ENCODE measurements at regions not wholly inside any gene's neighbourhood (a gene's known extent, or its start where the extent isn't known, plus 50 kb on each side); places are given as distances from the start of the nearest gene placed in this dataset.

DNA sequence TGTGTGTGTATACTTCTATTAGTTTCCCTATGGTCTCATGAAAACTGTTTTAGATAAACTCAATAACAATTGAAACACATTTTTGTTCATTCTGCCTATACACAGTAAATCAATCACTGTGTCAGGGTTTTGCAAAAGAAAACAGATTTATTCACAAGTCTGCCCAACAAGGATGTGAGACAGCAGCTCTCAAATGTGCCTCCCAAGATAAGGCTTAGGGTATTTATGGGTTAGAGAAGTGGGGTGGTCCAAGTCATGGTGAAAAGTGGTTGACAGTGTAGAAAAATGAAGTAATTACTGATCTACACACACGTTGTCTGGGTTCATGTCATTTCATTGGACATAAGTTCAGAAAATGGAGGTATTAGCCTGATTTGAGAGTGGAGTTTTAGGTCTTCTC, 844.6 kb downstream of the SLITRK6 start:
- DNase-seq (no peak), ATAC-seq (no peak)
- Histone ChIP-seq H3K36me3 (no peaks in the 10 kb centered on the region), H3K4me3 (no peak overlapping the region), H3K4me1 (no peaks in the 10 kb centered on the region), H3K9me3 (peaks cover 0 to 3% (median 0%) of the 10 kb centered on the region in 11 donors), H3K27me3 (no peaks in the 10 kb centered on the region), H3K27ac (no peak overlapping the region)
- TF ChIP-seq, protein P1, sequence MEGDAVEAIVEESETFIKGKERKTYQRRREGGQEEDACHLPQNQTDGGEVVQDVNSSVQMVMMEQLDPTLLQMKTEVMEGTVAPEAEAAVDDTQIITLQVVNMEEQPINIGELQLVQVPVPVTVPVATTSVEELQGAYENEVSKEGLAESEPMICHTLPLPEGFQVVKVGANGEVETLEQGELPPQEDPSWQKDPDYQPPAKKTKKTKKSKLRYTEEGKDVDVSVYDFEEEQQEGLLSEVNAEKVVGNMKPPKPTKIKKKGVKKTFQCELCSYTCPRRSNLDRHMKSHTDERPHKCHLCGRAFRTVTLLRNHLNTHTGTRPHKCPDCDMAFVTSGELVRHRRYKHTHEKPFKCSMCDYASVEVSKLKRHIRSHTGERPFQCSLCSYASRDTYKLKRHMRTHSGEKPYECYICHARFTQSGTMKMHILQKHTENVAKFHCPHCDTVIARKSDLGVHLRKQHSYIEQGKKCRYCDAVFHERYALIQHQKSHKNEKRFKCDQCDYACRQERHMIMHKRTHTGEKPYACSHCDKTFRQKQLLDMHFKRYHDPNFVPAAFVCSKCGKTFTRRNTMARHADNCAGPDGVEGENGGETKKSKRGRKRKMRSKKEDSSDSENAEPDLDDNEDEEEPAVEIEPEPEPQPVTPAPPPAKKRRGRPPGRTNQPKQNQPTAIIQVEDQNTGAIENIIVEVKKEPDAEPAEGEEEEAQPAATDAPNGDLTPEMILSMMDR (IDR thresholded peaks at IDR 0.05), result no peak
- intact Hi-C loops (cut with DNase I), result no loop called here
- WGBS, 2 donors, result 54 to 65% methylated on average over 1 of the region's 1 CpG

DNA sequence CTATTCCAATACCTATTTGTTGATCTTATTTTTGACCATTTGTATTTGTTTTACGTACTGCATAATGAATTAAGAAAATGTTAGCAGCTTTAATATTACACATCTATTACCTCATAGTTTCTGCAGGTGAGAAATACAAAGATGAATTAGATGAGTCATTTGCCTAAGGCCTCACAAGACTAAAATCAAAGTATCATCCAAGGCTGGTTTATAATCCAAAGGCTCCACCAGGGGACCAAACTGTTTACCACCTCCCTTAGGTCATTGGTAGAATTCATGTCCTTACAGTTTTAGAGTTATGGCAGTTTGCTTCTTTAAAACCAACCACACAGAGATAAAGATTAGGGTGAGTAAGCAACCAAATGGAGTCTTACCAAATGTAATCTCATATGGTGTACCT, 848.1 kb downstream of the SLITRK6 start:
- Histone ChIP-seq H3K4me3 (no peak overlapping the region), H3K27ac (no peak overlapping the region), H3K36me3 (no peaks in the 10 kb centered on the region), H3K4me1 (no peaks in the 10 kb centered on the region), H3K27me3 (no peaks in the 10 kb centered on the region), H3K9me3 (peaks cover 0 to 10% (median 0%) of the 10 kb centered on the region in 11 donors)
- 91 to 94% methylated on average over 1 of the region's 1 CpG for WGBS, 2 donors
- DNase-seq, result no peak
- no peak for ATAC-seq
- TF ChIP-seq, protein P1 (IDR thresholded peaks at IDR 0.05), result no peak
- intact Hi-C loops (cut with DNase I), result no loop called here

DNA sequence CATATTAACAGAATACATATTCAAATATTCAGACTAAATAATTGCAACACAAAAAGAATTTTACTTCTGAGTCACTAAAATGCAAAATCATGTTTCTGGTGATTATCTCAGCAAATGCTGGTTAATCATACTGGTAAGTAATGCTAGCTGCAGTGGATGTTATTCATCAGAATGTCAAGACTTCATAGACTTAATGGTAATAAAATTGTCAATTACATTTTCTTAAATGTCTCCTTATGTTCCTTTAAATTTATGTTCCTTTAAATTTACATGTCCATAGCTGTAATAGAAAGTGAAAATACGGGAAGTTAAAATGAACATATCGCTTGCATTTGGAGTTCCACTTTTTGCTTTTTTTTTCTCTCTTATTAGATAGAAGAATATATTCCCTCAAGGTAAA, 853.0 kb downstream of the SLITRK6 start:
- peaks cover 0 to 10% (median 0%) of the 10 kb centered on the region in 11 donors for H3K9me3 ChIP-seq
- H3K27ac ChIP-seq, result no peak overlapping the region
- no peak overlapping the region for H3K4me3 ChIP-seq
- DNase-seq (no peak), ATAC-seq (no peak)
- no peaks in the 10 kb centered on the region for H3K4me1 ChIP-seq
- TF ChIP-seq, protein P1 (IDR thresholded peaks at IDR 0.05), result no peak
- no peaks in the 10 kb centered on the region for H3K27me3 ChIP-seq
- 84 to 86% methylated on average over 2 of the region's 2 CpGs for WGBS, 2 donors
- intact Hi-C loops (cut with DNase I), result no loop called here
- no peaks in the 10 kb centered on the region for H3K36me3 ChIP-seq

DNA sequence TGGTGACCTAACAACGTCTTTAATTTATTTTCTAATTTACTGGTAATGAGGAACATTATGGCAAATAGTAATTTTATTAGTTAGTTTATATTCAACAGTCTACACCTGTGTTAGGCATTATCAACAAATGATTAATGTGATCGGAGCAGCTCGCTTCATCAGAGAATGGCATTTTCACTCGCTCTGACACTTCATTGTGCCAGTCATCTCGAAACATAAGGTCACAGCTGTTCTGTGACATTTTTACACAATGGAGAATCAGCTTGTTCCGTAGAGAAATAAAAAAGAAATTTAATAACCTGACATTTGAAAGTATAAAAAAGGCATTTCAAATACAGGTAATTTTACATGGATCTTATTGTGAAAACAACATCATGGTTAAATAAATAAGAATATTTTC, 858.4 kb downstream of the SLITRK6 start:
- no peaks in the 10 kb centered on the region for H3K27me3 ChIP-seq
- TF ChIP-seq, protein P1 (IDR thresholded peaks at IDR 0.05), result no peak
- 79% methylated on average over 6 of the region's 6 CpGs for WGBS, 2 donors
- H3K36me3 ChIP-seq, result no peaks in the 10 kb centered on the region
- ATAC-seq (no peak), DNase-seq (no peak)
- no peak overlapping the region for H3K4me3 ChIP-seq
- H3K9me3 ChIP-seq, result no peaks in the 10 kb centered on the region
- H3K4me1 ChIP-seq, result no peaks in the 10 kb centered on the region
- intact Hi-C loops (cut with DNase I), result no loop called here
- no peak overlapping the region for H3K27ac ChIP-seq

DNA sequence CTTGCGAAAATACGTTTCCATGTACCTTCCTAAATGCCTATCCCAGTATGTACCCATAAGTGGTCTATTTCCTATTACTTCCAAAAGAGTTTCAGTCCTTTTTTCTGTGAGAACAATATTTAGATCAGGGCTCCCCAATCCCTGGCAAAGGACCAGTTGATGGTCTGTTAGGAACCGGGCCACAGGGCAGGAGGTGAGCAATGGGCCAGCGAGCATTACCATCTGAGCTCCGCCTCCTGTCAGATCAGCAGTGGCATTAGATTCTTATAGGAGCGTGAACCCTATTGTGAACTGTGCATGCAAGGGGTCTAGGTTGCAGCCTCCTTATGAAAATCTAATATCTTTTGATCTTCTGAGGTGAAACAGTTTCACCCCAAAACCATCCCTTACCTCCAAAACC, 859.1 kb downstream of the SLITRK6 start:
- intact Hi-C loops (cut with DNase I), result no loop called here

More for the DNA sequence above, 859.1 kb downstream of the SLITRK6 start:
- H3K27me3 ChIP-seq, result no peaks in the 10 kb centered on the region
- ATAC-seq, result no peak
- 90% methylated on average over 6 of the region's 6 CpGs for WGBS, 2 donors
- no peak overlapping the region for H3K27ac ChIP-seq
- TF ChIP-seq, protein P1 (IDR thresholded peaks at IDR 0.05), result no peak
- H3K4me1 ChIP-seq, result no peaks in the 10 kb centered on the region
- no peak overlapping the region for H3K4me3 ChIP-seq
- no peaks in the 10 kb centered on the region for H3K36me3 ChIP-seq
- no peak for DNase-seq
- H3K9me3 ChIP-seq, result no peaks in the 10 kb centered on the region
